Mesothelial cell of epicardium (in vitro differentiated cells): ENCODE measurements at regions not wholly inside any gene's neighbourhood (a gene's known extent, or its start where the extent isn't known, plus 50 kb on each side); places are given as distances from the start of the nearest gene placed in this dataset.

Experiments
- DNase-seq, 2 experiments: peaks; one replicate each; pipeline ENCODE4 v3.0.0; 2021; ENCODE audit warnings: low spot score in 2 of 2; ENCODE audit not compliant: unreplicated experiment in 2 of 2
- H3K27ac Mint-ChIP-seq: 2 replicates; pipeline ENCODE4 v1.8.0; 2021; ENCODE audit warnings: mixed read lengths
- H3K27me3 Mint-ChIP-seq: 2 replicates; pipeline ENCODE4 v1.8.0; 2021; ENCODE audit warnings: low read depth, mixed read lengths
- H3K36me3 Mint-ChIP-seq: 2 replicates; pipeline ENCODE4 v1.8.0; 2021; ENCODE audit warnings: mixed read lengths
- H3K4me1 Mint-ChIP-seq: 2 replicates; pipeline ENCODE4 v1.8.0; 2021; ENCODE audit warnings: mixed read lengths
- H3K4me3 Mint-ChIP-seq: 2 replicates; pipeline ENCODE4 v1.8.0; 2021; ENCODE audit warnings: mild to moderate bottlenecking, moderate library complexity, mixed read lengths
- H3K9me3 Mint-ChIP-seq: 2 replicates; pipeline ENCODE4 v1.8.0; 2021; ENCODE audit warnings: mixed read lengths
- CTCF ChIP-seq: fragments of 200-600 bp; sonication (generic); IDR thresholded peaks from one replicate; pipeline ENCODE4 v1.5.0; 2021; ENCODE audit warnings: antibody characterized with exemption; ENCODE audit not compliant: unreplicated experiment

DNA sequence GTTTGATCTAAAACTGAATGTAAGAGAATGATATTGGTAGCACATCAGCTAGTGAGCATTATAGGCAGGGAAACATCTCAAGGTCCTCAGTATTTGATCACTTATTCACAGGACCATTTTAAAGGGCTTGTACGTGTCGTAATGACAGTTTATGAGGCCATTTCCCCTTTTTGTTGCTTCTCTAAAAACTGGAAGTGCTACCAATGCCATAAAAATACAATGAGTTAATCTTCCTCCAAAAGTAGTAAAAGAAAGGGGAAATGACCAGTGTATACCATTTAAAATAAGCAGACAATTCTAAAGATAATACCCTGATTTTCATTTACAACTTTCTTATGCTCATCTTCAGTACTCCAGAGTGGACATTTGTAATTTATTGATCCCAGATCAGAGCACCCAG lies 285.8 kb upstream of the PCSK5 start:
- peaks cover 13% of the 10 kb centered on the region for H3K4me1 Mint-ChIP-seq
- no peak for TF ChIP-seq CTCF
- no peak for DNase-seq
- no peak overlapping the region for H3K27ac Mint-ChIP-seq
- H3K4me3 Mint-ChIP-seq: no peak overlapping the region
- H3K27me3 Mint-ChIP-seq: peaks cover 55% of the 10 kb centered on the region
- H3K36me3 Mint-ChIP-seq: no peaks in the 10 kb centered on the region
- no peaks in the 10 kb centered on the region for H3K9me3 Mint-ChIP-seq

DNA sequence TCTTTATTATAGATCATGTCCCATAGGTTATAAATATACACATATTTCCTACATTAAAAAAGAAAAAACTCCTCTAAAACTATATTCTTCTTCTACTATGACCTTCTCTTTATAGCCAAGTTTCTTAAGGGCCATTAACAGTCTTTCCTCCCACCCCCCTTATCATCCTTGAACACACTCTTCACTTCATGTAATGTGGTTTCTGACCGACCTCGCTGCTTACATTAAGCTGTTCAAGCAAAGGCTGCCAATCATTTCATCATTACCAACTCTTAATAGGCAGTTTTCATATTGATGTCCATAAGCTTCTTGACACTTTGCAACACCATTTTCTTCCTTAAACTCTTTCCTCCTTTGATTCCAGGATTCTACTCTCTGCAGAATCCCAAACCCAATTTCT lies 283.0 kb upstream of the PCSK5 start:
- TF ChIP-seq CTCF: no peak

GRCh38 chr9:75609401-75609800 lies 281.1 kb upstream of the PCSK5 start:
- Mint-ChIP-seq H3K4me3 (no peak overlapping the region), H3K27me3 (peaks cover 65% of the 10 kb centered on the region), H3K4me1 (peaks cover 12% of the 10 kb centered on the region), H3K9me3 (no peaks in the 10 kb centered on the region), H3K27ac (no peak overlapping the region), H3K36me3 (no peaks in the 10 kb centered on the region)
- no peak for TF ChIP-seq CTCF
- no peak for DNase-seq

More for the DNA sequence above, 283.0 kb upstream of the PCSK5 start:
- no peaks in the 10 kb centered on the region for H3K9me3 Mint-ChIP-seq
- no peaks in the 10 kb centered on the region for H3K36me3 Mint-ChIP-seq
- H3K4me1 Mint-ChIP-seq: peaks cover 12% of the 10 kb centered on the region
- H3K27me3 Mint-ChIP-seq: peaks cover 62% of the 10 kb centered on the region
- no peak for DNase-seq
- no peak overlapping the region for H3K27ac Mint-ChIP-seq
- no peak overlapping the region for H3K4me3 Mint-ChIP-seq

- DNase-seq: no peak
- Mint-ChIP-seq H3K4me1 (peaks cover 14% of the 10 kb centered on the region), H3K27me3 (peaks cover 67% of the 10 kb centered on the region), H3K36me3 (no peaks in the 10 kb centered on the region), H3K27ac (no peak overlapping the region), H3K4me3 (no peak overlapping the region), H3K9me3 (no peaks in the 10 kb centered on the region)
- TF ChIP-seq CTCF: no peak
Observed at GRCh38 chr9:75610246-75610645, 280.2 kb upstream of the PCSK5 start.

GRCh38 chr9:75612205-75612604 lies 278.3 kb upstream of the PCSK5 start:
- Mint-ChIP-seq H3K4me3 (no peak overlapping the region), H3K36me3 (no peaks in the 10 kb centered on the region), H3K9me3 (no peaks in the 10 kb centered on the region), H3K27me3 (peaks cover 69% of the 10 kb centered on the region), H3K4me1 (peaks cover 31% of the 10 kb centered on the region), H3K27ac (no peak overlapping the region)
- no peak for DNase-seq
- TF ChIP-seq CTCF: no peak

DNA sequence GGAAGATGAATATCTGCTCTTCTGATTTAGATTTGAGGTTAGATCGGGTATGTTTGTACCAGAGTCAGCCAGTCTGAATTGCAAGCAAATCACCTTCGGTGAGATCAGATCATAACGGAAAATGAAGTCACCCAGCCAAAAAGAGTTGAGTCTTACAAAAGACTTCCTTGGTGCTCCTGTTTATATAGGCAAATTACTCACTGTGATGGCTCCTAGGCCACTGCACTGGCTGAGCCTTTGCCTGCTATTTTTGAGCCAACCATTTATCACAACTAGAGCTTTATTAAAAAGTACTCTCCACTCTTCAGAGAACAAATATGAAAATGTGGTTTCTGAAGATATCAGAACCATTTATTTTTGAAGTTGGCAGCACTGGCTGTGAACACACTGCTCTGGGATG lies 277.7 kb upstream of the PCSK5 start:
- Mint-ChIP-seq H3K36me3 (no peaks in the 10 kb centered on the region), H3K4me1 (peaks cover 35% of the 10 kb centered on the region), H3K9me3 (no peaks in the 10 kb centered on the region), H3K27me3 (peaks cover 69% of the 10 kb centered on the region), H3K4me3 (no peak overlapping the region), H3K27ac (no peak overlapping the region)
- no peak for DNase-seq
- no peak for TF ChIP-seq CTCF
